GM18517 (cell line): ENCODE measurements at regions not wholly inside any gene's neighbourhood (a gene's known extent, or its start where the extent isn't known, plus 50 kb on each side); places are given as distances from the start of the nearest gene placed in this dataset.

Source experiments
- ATAC-seq: cut with Tn5 transposase; IDR thresholded peaks from one replicate; pipeline ENCODE4 v1.9.1; 2021; ENCODE audit warnings: mild to moderate bottlenecking, moderate library complexity; ENCODE audit not compliant: unreplicated experiment

- ATAC-seq: no peak
These were observed 361.2 kb downstream of the UTRN start for GRCh38 chr6:144646093-144647056.

DNA sequence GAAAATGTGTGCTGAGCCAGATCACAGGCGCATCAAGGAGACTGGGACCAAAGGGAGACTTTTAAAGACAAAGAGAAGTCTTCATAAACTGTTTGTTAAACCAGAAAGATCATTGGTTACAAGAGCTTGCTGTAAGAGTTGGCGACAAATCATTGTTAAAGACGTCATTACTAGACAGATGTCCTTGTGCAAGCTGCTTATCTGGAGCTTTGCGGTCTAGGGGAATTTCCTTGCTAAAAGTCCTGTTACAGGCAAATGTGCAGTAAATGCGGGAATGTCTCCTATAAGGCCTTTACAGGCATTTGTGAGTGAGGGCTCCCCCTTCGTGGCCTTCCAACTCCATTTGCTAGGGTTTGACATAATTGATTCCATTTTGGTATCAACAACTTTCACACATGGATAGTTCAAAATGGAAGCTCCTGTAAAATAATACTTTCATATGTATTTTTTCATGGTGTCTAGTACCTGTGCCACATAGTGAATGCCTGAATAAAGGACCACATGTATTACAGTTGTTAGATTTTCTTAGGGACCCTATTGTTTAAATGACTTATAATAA is 362.4 kb downstream of the UTRN start:
- ATAC-seq: no peak

DNA sequence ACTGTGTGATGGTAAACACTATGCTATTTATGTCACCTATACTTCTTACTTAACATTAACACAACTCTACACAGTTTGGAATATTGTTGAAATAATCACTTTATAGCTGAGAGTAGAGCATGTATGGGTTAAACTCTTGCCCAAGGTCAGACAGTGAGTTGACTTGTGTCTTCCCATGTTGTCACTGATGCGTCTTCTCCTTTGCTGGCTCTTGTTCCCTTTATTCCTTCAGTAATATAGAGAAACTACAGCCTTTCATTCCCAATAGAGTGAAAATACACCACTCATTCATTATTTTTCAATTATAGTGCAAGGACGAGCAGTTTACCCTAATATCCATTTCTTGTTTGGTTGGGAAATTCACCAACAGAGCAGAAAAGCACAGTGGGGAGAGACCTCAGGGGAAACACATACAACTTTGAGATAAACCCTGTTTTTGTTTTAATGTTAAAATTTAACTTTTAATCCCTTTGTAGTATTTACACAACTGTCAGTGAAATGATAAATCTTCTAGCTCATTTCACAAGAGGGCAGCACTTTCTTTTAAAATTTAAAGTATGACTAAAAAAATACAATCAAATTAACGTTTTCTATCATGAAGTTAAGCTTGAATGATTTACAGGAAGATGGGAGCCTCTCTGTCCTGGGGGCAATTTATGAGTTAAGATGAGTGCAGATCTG is 363.0 kb downstream of the UTRN start:
- ATAC-seq: no peak

- ATAC-seq: no peak
These were observed 363.9 kb downstream of the UTRN start for GRCh38 chr6:144649085-144649484.

- no peak for ATAC-seq
These were observed 366.1 kb downstream of the UTRN start for GRCh38 chr6:144651234-144651633.

GRCh38 chr6:144652292-144652891 is 367.3 kb downstream of the UTRN start:
- no peak for ATAC-seq

GRCh38 chr6:144653885-144654505 is 368.9 kb downstream of the UTRN start:
- peak; percentile 86 for ATAC-seq

GRCh38 chr6:144654506-144654905 is 369.4 kb downstream of the UTRN start:
- peak; percentile 10 for ATAC-seq

- ATAC-seq: no peak
These were observed 370.2 kb downstream of the UTRN start for GRCh38 chr6:144655376-144655775.

- ATAC-seq: no peak
These were observed 372.6 kb downstream of the UTRN start for GRCh38 chr6:144657691-144658090.

GRCh38 chr6:144659202-144660182 is 374.4 kb downstream of the UTRN start:
- peak; percentile 64 for ATAC-seq

- no peak for ATAC-seq
These were observed 375.5 kb downstream of the UTRN start for GRCh38 chr6:144660561-144661115.

DNA sequence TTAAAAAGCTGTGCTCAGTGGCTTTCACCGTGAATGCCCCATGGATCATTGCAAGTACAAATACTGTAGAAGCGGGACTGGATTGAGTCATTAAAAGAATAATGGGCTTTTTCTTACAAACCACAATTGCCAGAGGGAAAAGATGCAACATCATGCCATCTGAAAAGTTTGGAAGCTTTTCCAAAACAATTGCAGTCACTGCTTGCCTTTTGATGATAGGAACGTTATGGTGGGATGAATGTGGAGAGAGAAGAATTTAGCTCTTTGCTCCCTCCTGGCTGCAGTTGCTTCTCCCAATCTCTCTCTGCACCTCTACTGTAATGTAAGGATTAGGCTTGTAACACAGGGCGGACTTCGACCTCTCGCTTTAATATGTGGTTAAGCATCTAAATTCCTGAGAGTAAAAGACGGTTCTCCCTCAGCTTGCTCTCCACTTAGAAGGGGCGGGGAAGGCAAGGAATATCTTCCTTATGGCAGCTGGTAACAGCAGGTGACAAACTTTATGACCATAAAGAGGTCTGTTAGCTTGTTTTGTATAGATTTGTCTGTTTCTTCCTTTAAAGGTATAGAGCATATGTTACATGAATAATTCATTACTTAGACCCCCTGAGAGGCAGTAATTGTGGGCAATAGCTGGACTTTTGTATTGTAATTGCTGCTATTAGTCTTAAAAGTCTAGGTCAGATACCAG is 376.1 kb downstream of the UTRN start:
- no peak for ATAC-seq

GRCh38 chr6:144662812-144663365 is 377.8 kb downstream of the UTRN start:
- ATAC-seq: no peak

DNA sequence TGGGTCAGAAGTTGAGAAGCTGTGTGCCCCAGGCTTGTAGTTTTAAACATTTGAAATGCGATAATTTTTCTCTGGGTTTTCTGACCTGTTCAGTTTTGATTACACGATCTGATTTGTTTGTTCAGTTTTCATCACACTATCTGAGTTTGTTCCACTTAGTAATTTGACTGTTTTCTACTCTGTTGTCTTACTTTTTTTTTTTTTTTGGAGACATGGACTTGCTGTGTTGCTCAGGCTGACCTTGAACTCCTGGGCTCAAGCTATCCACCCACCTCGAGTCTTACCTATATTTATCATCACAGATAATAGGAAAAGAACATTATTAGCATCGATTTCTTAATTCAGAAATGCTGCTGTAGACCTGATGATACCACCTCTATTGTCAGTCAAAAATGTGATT is 379.1 kb downstream of the UTRN start:
- no peak for ATAC-seq

DNA sequence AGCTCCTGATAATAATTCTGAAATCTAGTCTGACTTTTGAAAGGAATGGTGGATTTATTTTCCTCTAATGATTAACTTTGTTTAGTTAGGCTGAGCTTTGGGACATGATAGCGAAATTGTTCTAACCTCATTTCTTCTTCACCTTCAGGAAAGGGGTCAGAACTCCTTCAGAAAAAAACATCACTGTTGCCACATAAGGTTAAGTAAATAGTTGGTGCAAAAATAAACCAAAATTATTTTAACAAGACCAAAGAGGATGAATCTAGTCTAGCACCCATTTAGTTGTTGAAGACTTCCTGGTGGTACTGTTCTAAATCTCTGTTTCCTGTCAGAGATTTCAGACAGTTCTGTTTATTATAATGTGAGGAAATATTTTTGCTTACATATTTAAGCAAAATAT is 379.8 kb downstream of the UTRN start:
- ATAC-seq: no peak

DNA sequence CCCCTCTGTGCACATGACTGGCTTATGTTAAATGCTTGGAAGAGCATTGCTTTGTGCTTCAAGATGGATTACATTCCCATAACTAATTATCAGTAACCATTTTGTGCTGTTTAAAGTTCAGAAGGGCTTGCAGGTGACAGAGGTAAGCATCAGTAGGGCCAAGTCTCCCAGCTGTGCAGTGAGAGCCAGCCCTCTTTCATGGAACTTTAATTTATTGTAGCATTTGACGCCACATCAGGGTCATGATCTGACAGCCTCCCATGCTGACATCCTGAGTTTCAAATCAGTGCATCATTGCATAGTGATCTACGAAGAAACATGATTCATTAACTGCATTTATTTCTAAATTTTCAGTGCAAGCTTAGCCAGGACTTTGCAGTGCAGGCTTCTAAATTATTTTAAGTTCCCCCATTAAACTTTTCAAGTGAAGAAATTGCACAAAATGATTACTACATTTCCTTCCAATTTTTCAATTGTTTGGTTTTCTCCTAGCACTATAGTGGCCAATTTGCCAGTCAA is 380.9 kb downstream of the UTRN start:
- no peak for ATAC-seq

GRCh38 chr6:144666781-144667180 is 381.6 kb downstream of the UTRN start:
- ATAC-seq: no peak
